ENCODE measurements at regions not wholly inside any gene's neighbourhood (a gene's known extent, or its start where the extent isn't known, plus 50 kb on each side); places are given as distances from the start of the nearest gene placed in this dataset.

GRCh38 chr15:62553911-62554563 lies 389.0 kb upstream of the C2CD4B start:
- no peaks in the 10 kb centered on the region for H4K20me1 ChIP-seq (ENCODE audit: control insufficient read depth, extremely low read depth, insufficient read depth, low read length)
- H3K4me1 ChIP-seq (ENCODE audit: control insufficient read depth, extremely low read depth, insufficient read depth, low read length): no peaks in the 10 kb centered on the region
- TF ChIP-seq CTCF (optimal IDR thresholded peaks at IDR 0.05 in 1 of 3, IDR thresholded peaks at IDR 0.05 in 1 of 3, conservative IDR thresholded peaks at IDR 0.05 in 1 of 3; ENCODE audit: extremely low read depth in 1 of 3, insufficient read depth in 2 of 3, low read length in 3 of 3) (no peak), EZH2 (IDR thresholded peaks at IDR 0.05; ENCODE audit: low read length) (no peak)
- H3K9me3 ChIP-seq (ENCODE audit: control insufficient read depth, low read depth, low read length): no peaks in the 10 kb centered on the region
- H2AFZ ChIP-seq (ENCODE audit: control insufficient read depth, low read length): no peak overlapping the region
- no peaks in the 10 kb centered on the region for H3K9me1 ChIP-seq (ENCODE audit: control insufficient read depth, extremely low read depth, insufficient read depth, low read length)
- no peak for FAIRE-seq
- no peak for DNase-seq (ENCODE audit: low read depth, low spot score)
- dilution Hi-C loops (cut with MboI; ENCODE audit: extremely low pct_ligation_motif_present, low sequenced_read_pairs): no loop called here
- H3K79me2 ChIP-seq (ENCODE audit: control insufficient read depth, insufficient read depth, low read length): no peaks in the 10 kb centered on the region
- H3K27ac ChIP-seq (ENCODE audit: control insufficient read depth, insufficient read depth, low read length): no peak overlapping the region
- H3K4me2 ChIP-seq (ENCODE audit: control insufficient read depth, extremely low read depth, insufficient read depth, low read depth, low read length): no peak overlapping the region
- H3K36me3 ChIP-seq (ENCODE audit: control insufficient read depth in 2 of 2, extremely low read depth in 1 of 2, insufficient read depth in 2 of 2, low read length in 2 of 2): no peaks in the 10 kb centered on the region
- H3K27me3 ChIP-seq (ENCODE audit: control insufficient read depth, extremely low read depth, insufficient read depth, low read length): no peaks in the 10 kb centered on the region
- H3K4me3 ChIP-seq (ENCODE audit: control insufficient read depth in 2 of 3, extremely low read depth in 1 of 3, insufficient read depth in 2 of 3, low read depth in 1 of 3, low read length in 3 of 3): no peak overlapping the region
- H3K9ac ChIP-seq (ENCODE audit: control insufficient read depth, extremely low read depth, insufficient read depth, low read length): no peak overlapping the region

DNA sequence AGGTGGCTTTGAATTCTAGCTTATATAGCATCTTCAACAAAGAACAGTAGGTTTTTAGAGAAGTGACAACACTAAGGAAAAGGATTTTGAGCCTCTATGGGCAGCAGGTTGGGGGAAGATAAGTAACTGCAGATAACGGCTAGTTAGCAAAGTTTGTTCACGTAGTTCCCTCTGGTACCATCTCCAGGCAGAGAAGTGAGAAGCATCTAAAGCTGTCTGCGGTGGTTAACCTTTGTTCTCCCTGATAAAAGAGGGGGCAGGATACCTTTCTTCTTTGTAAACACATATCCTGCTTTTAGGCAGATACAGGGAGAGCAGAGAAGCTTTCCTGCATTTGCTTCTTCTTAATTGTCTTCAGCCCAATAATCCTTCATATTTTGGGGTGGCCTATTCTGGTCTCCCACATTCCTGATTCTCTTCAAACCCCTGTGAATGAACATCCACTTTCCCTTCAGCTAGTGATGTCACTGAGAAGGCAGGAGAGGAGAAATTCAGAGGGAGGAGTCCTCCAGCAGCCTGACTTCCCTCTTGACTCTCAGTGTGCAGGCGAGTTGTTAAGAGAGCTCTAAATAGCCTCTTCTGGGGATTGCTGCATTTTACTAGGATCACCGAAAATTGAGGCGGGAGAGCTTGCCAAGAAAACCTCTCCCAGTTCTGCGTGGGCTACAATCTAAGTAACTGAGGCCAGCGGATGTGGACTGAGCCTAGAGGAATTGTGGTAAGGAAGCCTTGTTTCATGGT lies 393.7 kb upstream of the C2CD4B start:
- H3K27ac ChIP-seq (ENCODE audit: control insufficient read depth, insufficient read depth, low read length): no peak overlapping the region
- no peak overlapping the region for H3K4me3 ChIP-seq (ENCODE audit: control insufficient read depth in 2 of 3, extremely low read depth in 1 of 3, insufficient read depth in 2 of 3, low read depth in 1 of 3, low read length in 3 of 3)
- no peaks in the 10 kb centered on the region for H4K20me1 ChIP-seq (ENCODE audit: control insufficient read depth, extremely low read depth, insufficient read depth, low read length)
- H3K9me3 ChIP-seq (ENCODE audit: control insufficient read depth, low read depth, low read length): no peaks in the 10 kb centered on the region
- H3K9ac ChIP-seq (ENCODE audit: control insufficient read depth, extremely low read depth, insufficient read depth, low read length): no peak overlapping the region
- H3K9me1 ChIP-seq (ENCODE audit: control insufficient read depth, extremely low read depth, insufficient read depth, low read length): no peaks in the 10 kb centered on the region
- H3K79me2 ChIP-seq (ENCODE audit: control insufficient read depth, insufficient read depth, low read length): no peaks in the 10 kb centered on the region
- H3K36me3 ChIP-seq (ENCODE audit: control insufficient read depth in 2 of 2, extremely low read depth in 1 of 2, insufficient read depth in 2 of 2, low read length in 2 of 2): no peaks in the 10 kb centered on the region
- FAIRE-seq: no peak
- DNase-seq (ENCODE audit: low read depth, low spot score): no peak
- H2AFZ ChIP-seq (ENCODE audit: control insufficient read depth, low read length): no peak overlapping the region
- no peaks in the 10 kb centered on the region for H3K4me1 ChIP-seq (ENCODE audit: control insufficient read depth, extremely low read depth, insufficient read depth, low read length)
- dilution Hi-C loops (cut with MboI; ENCODE audit: extremely low pct_ligation_motif_present, low sequenced_read_pairs): no loop called here
- no peak overlapping the region for H3K4me2 ChIP-seq (ENCODE audit: control insufficient read depth, extremely low read depth, insufficient read depth, low read depth, low read length)
- TF ChIP-seq EZH2 (IDR thresholded peaks at IDR 0.05; ENCODE audit: low read length): no peak
- TF ChIP-seq CTCF (optimal IDR thresholded peaks at IDR 0.05 in 1 of 3, IDR thresholded peaks at IDR 0.05 in 1 of 3, conservative IDR thresholded peaks at IDR 0.05 in 1 of 3; ENCODE audit: extremely low read depth in 1 of 3, insufficient read depth in 2 of 3, low read length in 3 of 3): no peak
- H3K27me3 ChIP-seq (ENCODE audit: control insufficient read depth, extremely low read depth, insufficient read depth, low read length): no peaks in the 10 kb centered on the region

Data from keratinocyte (primary cell).